OCI-LY1 (cell line): ENCODE measurements at regions not wholly inside any gene's neighbourhood (a gene's known extent, or its start where the extent isn't known, plus 50 kb on each side); places are given as distances from the start of the nearest gene placed in this dataset.

Source experiments
- H2AFZ ChIP-seq: fragments of 200-600 bp; sonication (generic), shearing (Covaris generic); 2 replicates; pipeline ENCODE4 v1.6.0; 2014; ENCODE audit warnings: antibody characterized with exemption, mild to moderate bottlenecking, low read length
- H3F3A ChIP-seq: fragments of 200-600 bp; sonication (generic), shearing (Covaris generic); 2 replicates; pipeline ENCODE4 v1.6.0; 2014; ENCODE audit warnings: mild to moderate bottlenecking, antibody characterized with exemption, low read length, moderate library complexity; ENCODE audit not compliant: insufficient read depth
- H3K27ac ChIP-seq: fragments of 200-600 bp; sonication (generic); 2 replicates; pipeline ENCODE4 v1.5.1; 2014; ENCODE audit warnings: low read length, mixed run types, mild to moderate bottlenecking, low read depth; ENCODE audit not compliant: poor library complexity, severe bottlenecking
- H3K27me3 ChIP-seq: fragments of 200-600 bp; sonication (generic); 2 replicates; pipeline ENCODE4 v1.6.0; 2014; ENCODE audit warnings: antibody characterized with exemption, mild to moderate bottlenecking, low read length, moderate library complexity; ENCODE audit not compliant: insufficient read depth
- H3K36me3 ChIP-seq: fragments of 200-600 bp; sonication (generic); 2 replicates; pipeline ENCODE4 v1.6.1; 2014; ENCODE audit warnings: mild to moderate bottlenecking, antibody characterized with exemption, low read length, moderate library complexity, mixed read lengths; ENCODE audit not compliant: insufficient read depth
- H3K4me1 ChIP-seq: fragments of 200-600 bp; sonication (generic); 2 replicates; pipeline ENCODE4 v1.5.1; 2014; ENCODE audit warnings: mild to moderate bottlenecking, low read length, moderate library complexity; ENCODE audit not compliant: insufficient read depth, severe bottlenecking
- H3K4me2 ChIP-seq: fragments of 200-600 bp; sonication (generic), shearing (Covaris generic); 2 replicates; pipeline ENCODE4 v1.6.1; 2014; ENCODE audit warnings: low read length
- H3K4me3 ChIP-seq: fragments of 200-600 bp; sonication (generic); 2 replicates; pipeline ENCODE4 v1.5.1; 2014; ENCODE audit warnings: low read length, low read depth, mild to moderate bottlenecking, mixed read lengths; ENCODE audit not compliant: poor library complexity, severe bottlenecking
- H3K79me2 ChIP-seq: fragments of 200-600 bp; shearing (Covaris generic); 2 replicates; pipeline ENCODE4 v1.6.1; 2016; ENCODE audit warnings: mixed run types, low read length, mixed read lengths; ENCODE audit not compliant: insufficient read depth
- H3K9ac ChIP-seq: fragments of 200-600 bp; sonication (generic), shearing (Covaris generic); 2 replicates; pipeline ENCODE4 v1.6.1; 2014; ENCODE audit warnings: mild to moderate bottlenecking, low read length, mixed read lengths
- H3K9me2 ChIP-seq: fragments of 200-600 bp; sonication (generic), shearing (Covaris generic); 2 replicates; pipeline ENCODE4 v1.6.1; 2014; ENCODE audit warnings: low read depth, mild to moderate bottlenecking, low read length, mixed read lengths
- H3K9me3 ChIP-seq: fragments of 200-600 bp; shearing (Covaris generic); 2 replicates; pipeline ENCODE4 v1.6.1; 2014; ENCODE audit warnings: low read length, mixed read lengths
- H4K20me1 ChIP-seq: fragments of 200-600 bp; sonication (generic), shearing (Covaris generic); 2 replicates; pipeline ENCODE4 v1.6.0; 2016; ENCODE audit warnings: mild to moderate bottlenecking, low read length; ENCODE audit not compliant: insufficient read depth
- CTCF ChIP-seq: fragments of 200-600 bp; sonication (generic), shearing (Covaris generic); IDR thresholded peaks from 2 replicates; pipeline ENCODE4 v1.5.1; 2017; ENCODE audit warnings: mild to moderate bottlenecking, antibody characterized with exemption, low read length, moderate library complexity, mixed read lengths
- EZH2 ChIP-seq: fragments of 200-600 bp; sonication (generic), shearing (Covaris generic); IDR thresholded peaks from 2 replicates; pipeline ENCODE4 v1.8.0; 2017; ENCODE audit warnings: borderline replicate concordance, mixed run types, mild to moderate bottlenecking, antibody characterized with exemption, low read length, moderate library complexity, mixed read lengths

- H3K9me2 ChIP-seq, result no peaks in the 10 kb centered on the region
- no peaks in the 10 kb centered on the region for H3F3A ChIP-seq
- H3K9ac ChIP-seq, result no peak overlapping the region
- no peak overlapping the region for H2AFZ ChIP-seq
- H3K4me3 ChIP-seq, result no peak overlapping the region
- no peak overlapping the region for H3K27ac ChIP-seq
- H3K9me3 ChIP-seq, result no peaks in the 10 kb centered on the region
- H4K20me1 ChIP-seq, result no peaks in the 10 kb centered on the region
- H3K27me3 ChIP-seq, result no peaks in the 10 kb centered on the region
- no peaks in the 10 kb centered on the region for H3K4me1 ChIP-seq
- TF ChIP-seq EZH2 (no peak), CTCF (no peak)
- no peaks in the 10 kb centered on the region for H3K79me2 ChIP-seq
- H3K4me2 ChIP-seq, result no peak overlapping the region
- H3K36me3 ChIP-seq, result no peaks in the 10 kb centered on the region
Observed at GRCh38 chr1:98471633-98472032, 189.9 kb upstream of the SNX7 start.

- no peak for TF ChIP-seq EZH2
- peak; percentile 35 for TF ChIP-seq CTCF
- H3K79me2 ChIP-seq, result no peaks in the 10 kb centered on the region
- no peak overlapping the region for H2AFZ ChIP-seq
- no peaks in the 10 kb centered on the region for H4K20me1 ChIP-seq
- no peak overlapping the region for H3K4me3 ChIP-seq
- no peaks in the 10 kb centered on the region for H3F3A ChIP-seq
- no peaks in the 10 kb centered on the region for H3K4me1 ChIP-seq
- H3K9me3 ChIP-seq, result no peaks in the 10 kb centered on the region
- H3K9me2 ChIP-seq, result no peaks in the 10 kb centered on the region
- no peak overlapping the region for H3K4me2 ChIP-seq
- H3K27ac ChIP-seq, result no peak overlapping the region
- no peak overlapping the region for H3K9ac ChIP-seq
- no peaks in the 10 kb centered on the region for H3K27me3 ChIP-seq
- no peaks in the 10 kb centered on the region for H3K36me3 ChIP-seq
Observed at GRCh38 chr1:98468111-98468717, 193.3 kb upstream of the SNX7 start.

GRCh38 chr1:98467586-98467985 lies 193.9 kb upstream of the SNX7 start:
- Histone ChIP-seq H4K20me1 (no peaks in the 10 kb centered on the region), H3F3A (no peaks in the 10 kb centered on the region), H3K4me1 (no peaks in the 10 kb centered on the region), H3K9ac (no peak overlapping the region), H3K4me3 (no peak overlapping the region), H3K36me3 (no peaks in the 10 kb centered on the region), H3K79me2 (no peaks in the 10 kb centered on the region), H3K27me3 (no peaks in the 10 kb centered on the region), H2AFZ (no peak overlapping the region), H3K4me2 (no peak overlapping the region), H3K9me2 (no peaks in the 10 kb centered on the region), H3K27ac (no peak overlapping the region), H3K9me3 (no peaks in the 10 kb centered on the region)
- TF ChIP-seq EZH2 (no peak), CTCF (no peak)
